ENCODE measurements at regions not wholly inside any gene's neighbourhood (a gene's known extent, or its start where the extent isn't known, plus 50 kb on each side); places are given as distances from the start of the nearest gene placed in this dataset.

DNA sequence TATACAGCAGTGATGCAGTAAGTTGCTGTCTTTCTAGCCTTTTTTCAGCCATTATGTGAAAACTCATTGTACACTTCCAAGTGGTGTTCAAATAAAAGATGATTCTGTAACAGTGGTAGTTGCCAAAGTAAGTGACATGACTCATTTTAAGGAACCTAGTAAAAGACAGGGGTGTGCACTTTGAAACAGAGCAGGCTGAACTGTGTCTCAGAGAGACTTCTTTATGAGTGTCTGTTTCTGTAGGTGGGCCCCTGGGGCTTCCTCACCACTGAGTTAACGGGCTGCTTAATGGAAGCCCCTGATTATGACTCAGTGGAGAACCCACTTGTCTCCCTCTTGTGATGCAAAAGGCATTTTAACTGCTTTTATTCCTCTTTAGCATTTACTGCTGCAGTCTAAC, 147.3 kb downstream of the PCTP start:
- TF ChIP-seq EZH2phosphoT487 (IDR thresholded peaks at IDR 0.05; ENCODE audit: low read length) = no peak
- TF ChIP-seq, protein P1, sequence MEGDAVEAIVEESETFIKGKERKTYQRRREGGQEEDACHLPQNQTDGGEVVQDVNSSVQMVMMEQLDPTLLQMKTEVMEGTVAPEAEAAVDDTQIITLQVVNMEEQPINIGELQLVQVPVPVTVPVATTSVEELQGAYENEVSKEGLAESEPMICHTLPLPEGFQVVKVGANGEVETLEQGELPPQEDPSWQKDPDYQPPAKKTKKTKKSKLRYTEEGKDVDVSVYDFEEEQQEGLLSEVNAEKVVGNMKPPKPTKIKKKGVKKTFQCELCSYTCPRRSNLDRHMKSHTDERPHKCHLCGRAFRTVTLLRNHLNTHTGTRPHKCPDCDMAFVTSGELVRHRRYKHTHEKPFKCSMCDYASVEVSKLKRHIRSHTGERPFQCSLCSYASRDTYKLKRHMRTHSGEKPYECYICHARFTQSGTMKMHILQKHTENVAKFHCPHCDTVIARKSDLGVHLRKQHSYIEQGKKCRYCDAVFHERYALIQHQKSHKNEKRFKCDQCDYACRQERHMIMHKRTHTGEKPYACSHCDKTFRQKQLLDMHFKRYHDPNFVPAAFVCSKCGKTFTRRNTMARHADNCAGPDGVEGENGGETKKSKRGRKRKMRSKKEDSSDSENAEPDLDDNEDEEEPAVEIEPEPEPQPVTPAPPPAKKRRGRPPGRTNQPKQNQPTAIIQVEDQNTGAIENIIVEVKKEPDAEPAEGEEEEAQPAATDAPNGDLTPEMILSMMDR (IDR thresholded peaks at IDR 0.05; ENCODE audit: low read length) = no peak
